CD4-positive, alpha-beta T cell (primary cell): ENCODE measurements at regions not wholly inside any gene's neighbourhood (a gene's known extent, or its start where the extent isn't known, plus 50 kb on each side); places are given as distances from the start of the nearest gene placed in this dataset.

Source experiments
- ATAC-seq: fragments of 200-7000 bp; cut with Tn5 transposase; one replicate; pipeline ENCODE4 v1.10.0; 2022; ENCODE audit warnings: mild to moderate bottlenecking; ENCODE audit not compliant: poor library complexity
- CTCF ChIA-PET: fragments of 350-600 bp; sonication (Branson Sonifier 250); formaldehyde crosslinking; loops from one replicate; lab custom pipeline; 2021; ENCODE audit warnings: antibody characterized with exemption, inconsistent platforms; lab: Charles Lee
- POLR2A ChIA-PET: fragments of 350-600 bp; sonication (Branson Sonifier 250); formaldehyde crosslinking; loops from one replicate; lab custom pipeline; 2021; ENCODE audit warnings: antibody characterized with exemption, inconsistent platforms; lab: Charles Lee
- DNase-seq, 14 experiments: peaks; one replicate each; pipeline ENCODE4 v3.0.0-alpha.2; 2013 to 2020; ENCODE audit warnings: mixed read lengths in 2 of 14
- H3K27ac ChIP-seq, 2 donors: one replicate each; pipeline versions ENCODE4 v1.5.1 to v1.7.0; 2013; ENCODE audit warnings: low read length in 2 of 2, low read depth in 1 of 2, mild to moderate bottlenecking in 1 of 2
- H3K27me3 ChIP-seq, 2 experiments: 1 replicate in 1 of 2; 2 replicates in 1 of 2; pipeline versions ENCODE4 v1.6.1 to v1.7.0; 2013; ENCODE audit warnings: low read length in 2 of 2, control low read depth in 1 of 2, mild to moderate bottlenecking in 1 of 2, moderate library complexity in 1 of 2; ENCODE audit not compliant: insufficient read depth in 2 of 2, control insufficient read depth in 1 of 2
- H3K36me3 ChIP-seq: one replicate; pipeline ENCODE4 v1.6.1; 2013; ENCODE audit warnings: low read length, control low read depth; ENCODE audit not compliant: insufficient read depth
- H3K4me1 ChIP-seq: one replicate; pipeline ENCODE4 v1.6.1; 2013; ENCODE audit warnings: low read length, control low read depth; ENCODE audit not compliant: insufficient read depth
- H3K4me3 ChIP-seq: one replicate; pipeline ENCODE4 v1.5.1; 2013; ENCODE audit warnings: mild to moderate bottlenecking, low read length, moderate library complexity
- H3K9me3 ChIP-seq, 2 experiments: 1 replicate in 1 of 2; 2 replicates in 1 of 2; pipeline versions ENCODE4 v1.6.1 to v1.7.0; 2013; ENCODE audit warnings: low read length in 2 of 2, mild to moderate bottlenecking in 2 of 2, control low read depth in 1 of 2, moderate library complexity in 1 of 2; ENCODE audit not compliant: control insufficient read depth in 1 of 2, insufficient read depth in 1 of 2
- H3K27ac Mint-ChIP-seq: one replicate; pipeline ENCODE4 v1.8.0; 2020; ENCODE audit warnings: mixed read lengths
- H3K27me3 Mint-ChIP-seq: one replicate; pipeline ENCODE4 v1.8.0; 2021; ENCODE audit warnings: mixed read lengths
- H3K36me3 Mint-ChIP-seq: one replicate; pipeline ENCODE4 v1.8.0; 2021; ENCODE audit warnings: low read depth, mixed read lengths
- H3K4me1 Mint-ChIP-seq: one replicate; pipeline ENCODE4 v1.8.0; 2021; ENCODE audit warnings: low read depth, mixed read lengths
- H3K4me3 Mint-ChIP-seq: one replicate; pipeline ENCODE4 v1.8.0; 2020; ENCODE audit warnings: mild to moderate bottlenecking, mixed read lengths
- H3K9me3 Mint-ChIP-seq: one replicate; pipeline ENCODE4 v1.8.0; 2020; ENCODE audit warnings: mixed read lengths
- intact Hi-C, 2 experiments: fragments of 100-400 bp; cut with DNase I in 1 of 2; cut with micrococcal nuclease in 1 of 2; formaldehyde crosslinking; loops; one replicate each; pipeline versions ENCODE4 v1.15.1 to v1.9.0; 2023 to 2025; cut with DNase I, micrococcal nuclease
- TF ChIP-seq, protein P1 (sequence below): fragments of 200-600 bp; IDR thresholded peaks from one replicate; pipeline ENCODE4 v1.8.0; 2022; ENCODE audit warnings: antibody characterized with exemption, mild to moderate bottlenecking

DNA sequence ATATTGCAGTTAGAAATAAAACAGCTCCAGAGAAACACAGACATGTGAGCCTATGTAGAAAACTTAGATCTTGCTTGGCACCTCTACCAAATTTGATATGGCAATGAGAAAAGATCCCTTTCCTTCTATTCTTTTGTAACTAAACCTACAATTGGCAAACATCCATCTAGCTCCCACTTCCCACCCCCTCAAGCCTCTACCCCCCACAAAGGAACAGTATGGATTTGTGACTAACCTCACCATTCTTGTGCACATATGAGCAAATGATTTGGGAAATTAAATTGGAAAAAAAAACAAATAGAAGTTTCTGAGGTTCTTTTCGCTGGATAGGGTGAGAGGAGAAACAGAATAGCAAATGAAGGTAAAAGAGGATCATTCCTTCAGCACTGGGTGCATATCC, 85.8 kb upstream of the TIAM2 start:
- Histone ChIP-seq H3K9me3 (no peaks in the 10 kb centered on the region), H3K4me3 (no peak overlapping the region), H3K27me3 (no peaks in the 10 kb centered on the region), H3K27ac (no peak overlapping the region), H3K36me3 (peaks cover 2% of the 10 kb centered on the region), H3K4me1 (no peaks in the 10 kb centered on the region)
- no peaks in the 10 kb centered on the region for H3K4me1 Mint-ChIP-seq
- intact Hi-C loops, result no loop called here
- CTCF ChIA-PET, result interaction anchor here (1.9 kb wide), 1 partner anchor 19 kb away, joined by 7 read pairs; no protein-coding TSS in a partner anchor
- H3K27ac Mint-ChIP-seq, result no peak overlapping the region
- peaks cover 11% of the 10 kb centered on the region for H3K36me3 Mint-ChIP-seq
- H3K4me3 Mint-ChIP-seq, result no peak overlapping the region
- ATAC-seq, result no peak
- no peak for DNase-seq
- no peaks in the 10 kb centered on the region for H3K9me3 Mint-ChIP-seq
- POLR2A ChIA-PET, result no interaction called here
- TF ChIP-seq, protein P1, sequence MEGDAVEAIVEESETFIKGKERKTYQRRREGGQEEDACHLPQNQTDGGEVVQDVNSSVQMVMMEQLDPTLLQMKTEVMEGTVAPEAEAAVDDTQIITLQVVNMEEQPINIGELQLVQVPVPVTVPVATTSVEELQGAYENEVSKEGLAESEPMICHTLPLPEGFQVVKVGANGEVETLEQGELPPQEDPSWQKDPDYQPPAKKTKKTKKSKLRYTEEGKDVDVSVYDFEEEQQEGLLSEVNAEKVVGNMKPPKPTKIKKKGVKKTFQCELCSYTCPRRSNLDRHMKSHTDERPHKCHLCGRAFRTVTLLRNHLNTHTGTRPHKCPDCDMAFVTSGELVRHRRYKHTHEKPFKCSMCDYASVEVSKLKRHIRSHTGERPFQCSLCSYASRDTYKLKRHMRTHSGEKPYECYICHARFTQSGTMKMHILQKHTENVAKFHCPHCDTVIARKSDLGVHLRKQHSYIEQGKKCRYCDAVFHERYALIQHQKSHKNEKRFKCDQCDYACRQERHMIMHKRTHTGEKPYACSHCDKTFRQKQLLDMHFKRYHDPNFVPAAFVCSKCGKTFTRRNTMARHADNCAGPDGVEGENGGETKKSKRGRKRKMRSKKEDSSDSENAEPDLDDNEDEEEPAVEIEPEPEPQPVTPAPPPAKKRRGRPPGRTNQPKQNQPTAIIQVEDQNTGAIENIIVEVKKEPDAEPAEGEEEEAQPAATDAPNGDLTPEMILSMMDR, result no peak
- H3K27me3 Mint-ChIP-seq, result no peaks in the 10 kb centered on the region

DNA sequence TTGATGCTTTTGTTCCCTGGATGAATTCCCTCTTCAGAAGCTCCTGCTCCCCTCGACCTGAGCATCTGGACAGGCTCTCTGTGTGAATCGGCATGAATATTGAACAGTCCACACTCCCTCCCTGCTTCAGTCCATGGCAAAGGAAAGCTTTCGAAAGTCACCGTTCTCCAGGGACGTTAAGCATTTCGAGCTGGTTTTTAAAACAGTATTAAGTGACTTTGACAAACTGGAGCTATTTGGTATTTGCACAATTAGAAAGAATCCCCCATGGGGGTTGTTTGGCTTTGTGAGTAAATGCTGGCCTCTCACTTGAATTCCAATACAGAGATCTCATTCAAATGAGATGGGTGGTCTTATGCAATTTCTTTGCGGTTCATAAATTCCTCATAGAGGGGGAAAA, 85.3 kb upstream of the TIAM2 start:
- intact Hi-C loops, result no loop called here
- H3K27me3 ChIP-seq, result no peaks in the 10 kb centered on the region
- H3K9me3 ChIP-seq, result no peaks in the 10 kb centered on the region
- H3K9me3 Mint-ChIP-seq, result no peaks in the 10 kb centered on the region
- H3K27ac Mint-ChIP-seq, result no peak overlapping the region
- no peak overlapping the region for H3K4me3 ChIP-seq
- H3K36me3 ChIP-seq, result peaks cover 2% of the 10 kb centered on the region
- no peak overlapping the region for H3K4me3 Mint-ChIP-seq
- H3K27ac ChIP-seq, result no peak overlapping the region
- ATAC-seq (no peak), DNase-seq (no peak)
- no peaks in the 10 kb centered on the region for H3K4me1 Mint-ChIP-seq
- peaks cover 6% of the 10 kb centered on the region for H3K36me3 Mint-ChIP-seq
- TF ChIP-seq, protein P1, result no peak
- ChIA-PET POLR2A (no interaction called here), CTCF (interaction anchor here (1.9 kb wide), 1 partner anchor 19 kb away, joined by 7 read pairs; no protein-coding TSS in a partner anchor)
- H3K4me1 ChIP-seq, result no peaks in the 10 kb centered on the region
- no peaks in the 10 kb centered on the region for H3K27me3 Mint-ChIP-seq

DNA sequence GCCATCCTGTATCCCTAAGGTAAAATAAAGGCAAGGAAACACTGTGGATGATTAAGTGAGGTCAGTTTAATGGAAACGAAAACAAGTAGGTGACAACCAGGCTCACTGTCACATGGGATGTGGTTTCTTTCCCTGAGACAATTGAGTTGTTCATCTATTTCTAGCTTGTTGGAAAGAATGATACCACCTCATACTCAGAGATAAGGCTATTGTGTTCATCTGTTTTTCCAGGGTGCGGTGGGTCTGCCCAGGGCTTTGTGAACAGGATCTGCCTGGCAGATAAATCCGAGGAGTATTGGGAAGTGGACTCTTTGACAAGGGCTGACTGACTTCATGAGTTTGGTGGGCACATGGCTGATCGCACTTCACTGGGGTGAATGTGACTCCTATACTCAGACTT, 80.8 kb upstream of the TIAM2 start:
- Mint-ChIP-seq H3K4me1 (no peaks in the 10 kb centered on the region), H3K36me3 (no peaks in the 10 kb centered on the region), H3K27me3 (no peaks in the 10 kb centered on the region), H3K9me3 (no peaks in the 10 kb centered on the region), H3K4me3 (no peak overlapping the region), H3K27ac (no peak overlapping the region)
- no peak overlapping the region for H3K27ac ChIP-seq
- TF ChIP-seq, protein P1, result no peak
- DNase-seq, result no peak
- POLR2A ChIA-PET, result no interaction called here
- no peaks in the 10 kb centered on the region for H3K4me1 ChIP-seq
- intact Hi-C loops, result no loop called here
- H3K36me3 ChIP-seq, result no peaks in the 10 kb centered on the region
- no peak overlapping the region for H3K4me3 ChIP-seq
- no peaks in the 10 kb centered on the region for H3K27me3 ChIP-seq
- CTCF ChIA-PET, result no interaction called here
- no peaks in the 10 kb centered on the region for H3K9me3 ChIP-seq
- no peak for ATAC-seq
